ENCODE measurements at regions not wholly inside any gene's neighbourhood (a gene's known extent, or its start where the extent isn't known, plus 50 kb on each side); places are given as distances from the start of the nearest gene placed in this dataset.

- in situ Hi-C loops (cut with MboI; ENCODE audit: low pct_ligation_motif_present in 1 of 4, low pct_unique_long_range_greater_than_20kb in 1 of 4, low sequenced_read_pairs in 3 of 4) = no loop called here
- peak overlapping the region in 2 of 4 donors; percentile 38 to 66 for H3K27ac ChIP-seq
- H3K4me3 ChIP-seq = no peak overlapping the region
- H3K9me3 ChIP-seq = no peaks in the 10 kb centered on the region
- H3K27me3 ChIP-seq = peaks cover 13% of the 10 kb centered on the region
- no peaks in the 10 kb centered on the region for H3K36me3 ChIP-seq
- intact Hi-C loops (cut with DNase I; ENCODE audit: low total_unique reads) = no loop called here
- H3K4me1 ChIP-seq = peaks cover 0 to 7% (median 2%) of the 10 kb centered on the region in 4 donors
- 69% methylated on average over 2 of the region's 2 CpGs; no CpG with 5 or more reads in 1 of the 2 donors for WGBS, 2 donors (ENCODE audit: low coverage in 1 of 2)
- TF ChIP-seq POLR2A (IDR thresholded peaks at IDR 0.05) = no peak
- TF ChIP-seq EP300 (IDR thresholded peaks at IDR 0.05; ENCODE audit: low read depth) = no peak
- no peak for TF ChIP-seq POLR2AphosphoS5 (IDR thresholded peaks at IDR 0.05)
- TF ChIP-seq CTCF (IDR thresholded peaks at IDR 0.05) = no peak
- DNase-seq = no peak
Observed at GRCh38 chr10:117476281-117476680, 66.3 kb upstream of the EMX2 start.

GRCh38 chr10:117472872-117473271, 69.7 kb upstream of the EMX2 start:
- TF ChIP-seq CTCF (IDR thresholded peaks at IDR 0.05) (no peak), POLR2A (IDR thresholded peaks at IDR 0.05) (no peak), POLR2AphosphoS5 (IDR thresholded peaks at IDR 0.05) (no peak), EP300 (IDR thresholded peaks at IDR 0.05; ENCODE audit: low read depth) (no peak)
- Histone ChIP-seq H3K4me1 (peaks cover 0 to 7% (median 2%) of the 10 kb centered on the region in 4 donors), H3K27me3 (peaks cover 9% of the 10 kb centered on the region), H3K4me3 (no peak overlapping the region), H3K27ac (no peak overlapping the region), H3K9me3 (no peaks in the 10 kb centered on the region), H3K36me3 (no peaks in the 10 kb centered on the region)
- in situ Hi-C loops (cut with MboI; ENCODE audit: low pct_ligation_motif_present in 1 of 4, low pct_unique_long_range_greater_than_20kb in 1 of 4, low sequenced_read_pairs in 3 of 4) (loop anchor here in 1 of 4 donors (25.0 kb wide), 1 partner anchor 261 kb away; no protein-coding TSS in a partner anchor), intact Hi-C loops (cut with DNase I; ENCODE audit: low total_unique reads) (no loop called here)
- 59 to 91% methylated on average over 3 of the region's 3 CpGs for WGBS, 2 donors (ENCODE audit: low coverage in 1 of 2)
- DNase-seq = no peak

GRCh38 chr10:117471344-117471874, 71.1 kb upstream of the EMX2 start:
- DNase-seq = no peak
- intact Hi-C loops (cut with DNase I; ENCODE audit: low total_unique reads) = no loop called here

GRCh38 chr10:117470733-117471132, 71.8 kb upstream of the EMX2 start:
- in situ Hi-C loops (cut with MboI; ENCODE audit: low pct_ligation_motif_present in 1 of 4, low pct_unique_long_range_greater_than_20kb in 1 of 4, low sequenced_read_pairs in 3 of 4) (loop anchor here in 1 of 4 donors (25.0 kb wide), 1 partner anchor 258 kb away; no protein-coding TSS in a partner anchor), intact Hi-C loops (cut with DNase I; ENCODE audit: low total_unique reads) (no loop called here)
- H3K4me3 ChIP-seq = no peak overlapping the region
- no peaks in the 10 kb centered on the region for H3K9me3 ChIP-seq
- H3K36me3 ChIP-seq = no peaks in the 10 kb centered on the region
- no peak for DNase-seq
- TF ChIP-seq EP300 (IDR thresholded peaks at IDR 0.05; ENCODE audit: low read depth) (no peak), POLR2AphosphoS5 (IDR thresholded peaks at IDR 0.05) (no peak), CTCF (IDR thresholded peaks at IDR 0.05) (no peak), POLR2A (IDR thresholded peaks at IDR 0.05) (no peak)
- no peaks in the 10 kb centered on the region for H3K4me1 ChIP-seq
- H3K27ac ChIP-seq = no peak overlapping the region
- H3K27me3 ChIP-seq = peaks cover 5% of the 10 kb centered on the region
- 22 to 60% methylated on average over 2 to 5 of the region's 5 CpGs for whole genome bisulfite sequencing, 2 donors (ENCODE audit: low coverage in 1 of 2)

More at GRCh38 chr10:117471344-117471874, 71.1 kb upstream of the EMX2 start:
- TF ChIP-seq CTCF (IDR thresholded peaks at IDR 0.05) (no peak), POLR2A (IDR thresholded peaks at IDR 0.05) (no peak), POLR2AphosphoS5 (IDR thresholded peaks at IDR 0.05) (no peak), EP300 (IDR thresholded peaks at IDR 0.05; ENCODE audit: low read depth) (no peak)
- no peaks in the 10 kb centered on the region for H3K36me3 ChIP-seq
- WGBS, 2 donors (ENCODE audit: low coverage in 1 of 2) = 85 to 98% methylated on average over 3 of the region's 3 CpGs
- in situ Hi-C loops (cut with MboI; ENCODE audit: low pct_ligation_motif_present in 1 of 4, low pct_unique_long_range_greater_than_20kb in 1 of 4, low sequenced_read_pairs in 3 of 4) = loop anchor here in 1 of 4 donors (25.0 kb wide), 1 partner anchor 259 kb away; no protein-coding TSS in a partner anchor
- no peaks in the 10 kb centered on the region for H3K9me3 ChIP-seq
- H3K27me3 ChIP-seq = peaks cover 5% of the 10 kb centered on the region
- no peak overlapping the region for H3K27ac ChIP-seq
- H3K4me3 ChIP-seq = no peak overlapping the region
- H3K4me1 ChIP-seq = peaks cover 0 to 5% (median 0%) of the 10 kb centered on the region in 4 donors
